GM20431 (cell line): ENCODE measurements at regions not wholly inside any gene's neighbourhood (a gene's known extent, or its start where the extent isn't known, plus 50 kb on each side); places are given as distances from the start of the nearest gene placed in this dataset.

Experiments used
- in situ Hi-C: fragments of 300-500 bp; cut with MseI, MboI; formaldehyde crosslinking; loops from one replicate; pipeline ENCODE4 v1.15.0; 2020; ENCODE audit warnings: low sequenced_read_pairs; ENCODE audit not compliant: unreplicated experiment

GRCh38 chr2:120805602-120806001, 69.9 kb downstream of the GLI2 start:
- in situ Hi-C loops, result no loop called here

GRCh38 chr2:120807751-120808150, 72.1 kb downstream of the GLI2 start:
- in situ Hi-C loops, result no loop called here

GRCh38 chr2:120809151-120809550, 73.5 kb downstream of the GLI2 start:
- in situ Hi-C loops, result no loop called here

- in situ Hi-C loops, result no loop called here
These were observed 74.2 kb downstream of the GLI2 start for GRCh38 chr2:120809609-120810440.

- in situ Hi-C loops, result no loop called here
These were observed 75.0 kb downstream of the GLI2 start for GRCh38 chr2:120810639-120811038.

GRCh38 chr2:120812866-120813265, 77.2 kb downstream of the GLI2 start:
- in situ Hi-C loops, result no loop called here

- in situ Hi-C loops, result no loop called here
These were observed 78.7 kb downstream of the GLI2 start for GRCh38 chr2:120814352-120814751.

- in situ Hi-C loops, result no loop called here
These were observed 79.6 kb downstream of the GLI2 start for GRCh38 chr2:120815292-120815691.

GRCh38 chr2:120817136-120817955, 81.7 kb downstream of the GLI2 start:
- in situ Hi-C loops, result no loop called here

GRCh38 chr2:120817956-120818325, 82.3 kb downstream of the GLI2 start:
- in situ Hi-C loops, result no loop called here

- in situ Hi-C loops, result no loop called here
These were observed 82.8 kb downstream of the GLI2 start for GRCh38 chr2:120818441-120818920.

GRCh38 chr2:120819720-120820210, 84.1 kb downstream of the GLI2 start:
- in situ Hi-C loops, result no loop called here

GRCh38 chr2:120820263-120820952, 84.7 kb downstream of the GLI2 start:
- in situ Hi-C loops, result no loop called here

GRCh38 chr2:120820953-120821279, 85.2 kb downstream of the GLI2 start:
- in situ Hi-C loops, result no loop called here

- in situ Hi-C loops, result no loop called here
These were observed 85.9 kb downstream of the GLI2 start for GRCh38 chr2:120821446-120822160.

- in situ Hi-C loops, result no loop called here
These were observed 87.3 kb downstream of the GLI2 start for GRCh38 chr2:120822933-120823332.

- in situ Hi-C loops, result no loop called here
These were observed 87.9 kb downstream of the GLI2 start for GRCh38 chr2:120823551-120823950.

GRCh38 chr2:120824246-120824645, 88.6 kb downstream of the GLI2 start:
- in situ Hi-C loops, result no loop called here

GRCh38 chr2:120825370-120826259, 89.9 kb downstream of the GLI2 start:
- in situ Hi-C loops, result no loop called here
